GM23338 (cell line): ENCODE measurements at regions not wholly inside any gene's neighbourhood (a gene's known extent, or its start where the extent isn't known, plus 50 kb on each side); places are given as distances from the start of the nearest gene placed in this dataset.

Experiments used
- CREB1 ChIP-seq: fragments of 250-450 bp; sonication (Bioruptor Pico); IDR thresholded peaks from 2 replicates; pipeline ENCODE4 v1.5.0; 2020; ENCODE audit warnings: low read depth, mild to moderate bottlenecking, moderate library complexity
- CTCF ChIP-seq, 2 experiments: fragments of 200-600 bp in 1 of 2; sonication (generic) in 1 of 2; conservative IDR thresholded peaks; 2 replicates each; pipeline versions ENCODE4 v1.5.1 to v1.6.1; 2016 to 2017; ENCODE audit warnings: antibody characterized with exemption in 2 of 2, low read depth in 2 of 2, mild to moderate bottlenecking in 2 of 2, moderate library complexity in 1 of 2
- ETS1 ChIP-seq: IDR thresholded peaks from 2 replicates; pipeline ENCODE4 v1.6.1; 2016; ENCODE audit warnings: antibody characterized with exemption
- EZH2 ChIP-seq: fragments of 200-600 bp; sonication (generic); IDR thresholded peaks from one replicate; pipeline ENCODE4 v1.8.0; 2017; ENCODE audit warnings: antibody characterized with exemption, mild to moderate bottlenecking, low read depth; ENCODE audit not compliant: unreplicated experiment
- EZH2phosphoT487 ChIP-seq: fragments of 200-600 bp; sonication (generic); IDR thresholded peaks from one replicate; pipeline ENCODE4 v1.8.1; 2018; ENCODE audit warnings: antibody characterized with exemption; ENCODE audit not compliant: unreplicated experiment
- JUNB ChIP-seq: IDR thresholded peaks from one replicate; pipeline ENCODE4 v1.6.1; 2016; ENCODE audit warnings: antibody characterized with exemption; ENCODE audit not compliant: unreplicated experiment
- NANOG ChIP-seq: IDR thresholded peaks from 2 replicates; pipeline ENCODE4 v1.6.1; 2016; ENCODE audit warnings: antibody characterized with exemption, borderline replicate concordance
- POLR2AphosphoS5 ChIP-seq: IDR thresholded peaks from 2 replicates; pipeline ENCODE4 v1.6.1; 2016; ENCODE audit warnings: antibody characterized with exemption, low read depth
- REST ChIP-seq: IDR thresholded peaks from one replicate; pipeline ENCODE4 v1.6.1; 2018; ENCODE audit warnings: antibody characterized with exemption; ENCODE audit not compliant: unreplicated experiment
- STAT1 ChIP-seq: IDR thresholded peaks from one replicate; pipeline ENCODE4 v1.6.1; 2016; ENCODE audit warnings: antibody characterized with exemption; ENCODE audit not compliant: unreplicated experiment
- ZNF114 ChIP-seq: fragments of 250-450 bp; sonication (Bioruptor Pico); IDR thresholded peaks from 2 replicates; pipeline ENCODE4 v1.5.0; 2020; ENCODE audit warnings: mild to moderate bottlenecking, moderate library complexity
- ZNF331 ChIP-seq: fragments of 250-450 bp; sonication (Bioruptor Pico); IDR thresholded peaks from 2 replicates; pipeline ENCODE4 v1.5.0; 2020; ENCODE audit warnings: low read depth, mild to moderate bottlenecking, moderate library complexity

GRCh38 chr6:103908898-103909297 is 950.8 kb downstream of the HACE1 start:
- TF ChIP-seq CTCF (conservative IDR thresholded peaks at IDR 0.05; ENCODE audit: low read depth in 2 of 2) (peak in 1 of 2 experiments; percentile 50; a peak in 2 of 4 replicates), POLR2AphosphoS5 (no peak), CREB1 (no peak), ETS1 (no peak), EZH2 (no peak), ZNF114 (CRISPR knock-in tag) (no peak), ZNF331 (CRISPR knock-in tag) (no peak), STAT1 (no peak), REST (no peak), EZH2phosphoT487 (no peak), NANOG (no peak), JUNB (no peak)
